PFSK-1 (cell line): ENCODE measurements at regions not wholly inside any gene's neighbourhood (a gene's known extent, or its start where the extent isn't known, plus 50 kb on each side); places are given as distances from the start of the nearest gene placed in this dataset.

Experiments used
- FOXP2 ChIP-seq: optimal IDR thresholded peaks from 2 replicates; pipeline ENCODE3; 2011; ENCODE audit warnings: borderline replicate concordance, control low read depth, inconsistent platforms; ENCODE audit not compliant: insufficient read depth; ENCODE audit errors: extremely low read length, extremely low read depth
- POLR2AphosphoS5 ChIP-seq: IDR thresholded peaks from 2 replicates; pipeline ENCODE4 v1.6.1; 2012; ENCODE audit warnings: low read depth, mild to moderate bottlenecking, control low read depth, low read length, moderate library complexity
- REST ChIP-seq, 2 experiments: IDR thresholded peaks; 2 replicates each; pipeline versions ENCODE4 v1.6.1 to v1.8.0; 2011 to 2012; ENCODE audit warnings: low read depth in 2 of 2, low read length in 2 of 2, control low read depth in 1 of 2, inconsistent platforms in 1 of 2, mild to moderate bottlenecking in 1 of 2, moderate library complexity in 1 of 2; ENCODE audit not compliant: insufficient read depth in 1 of 2
- SIN3A ChIP-seq: IDR thresholded peaks from 2 replicates; pipeline ENCODE4 v1.6.1; 2012; ENCODE audit warnings: mild to moderate bottlenecking, low read length, moderate library complexity, borderline replicate concordance; ENCODE audit not compliant: insufficient read depth
- TAF1 ChIP-seq: IDR thresholded peaks from 2 replicates; pipeline ENCODE4 v1.6.1; 2012; ENCODE audit warnings: low read length, control low read depth, borderline replicate concordance; ENCODE audit not compliant: insufficient read depth

- TF ChIP-seq SIN3A (no peak), TAF1 (no peak)
Measured at GRCh38 chr4:177595386-177595785, 153.1 kb upstream of the AGA start.

- TF ChIP-seq FOXP2 (no peak), REST (IDR thresholded peaks at IDR 0.05; ENCODE audit: insufficient read depth in 1 of 2, low read depth in 2 of 2, low read length in 2 of 2) (no peak), TAF1 (no peak), POLR2AphosphoS5 (no peak), SIN3A (no peak)
Measured at GRCh38 chr4:177596035-177596434, 153.8 kb upstream of the AGA start.

GRCh38 chr4:177596991-177597390 is 154.8 kb upstream of the AGA start:
- no peak for TF ChIP-seq FOXP2

GRCh38 chr4:177605252-177605651 is 163.0 kb upstream of the AGA start:
- TF ChIP-seq TAF1 (no peak), FOXP2 (no peak), POLR2AphosphoS5 (no peak), SIN3A (no peak), REST (IDR thresholded peaks at IDR 0.05; ENCODE audit: insufficient read depth in 1 of 2, low read depth in 2 of 2, low read length in 2 of 2) (no peak)

- TF ChIP-seq POLR2AphosphoS5, result no peak
- TF ChIP-seq SIN3A, result no peak
- no peak for TF ChIP-seq REST (IDR thresholded peaks at IDR 0.05; ENCODE audit: insufficient read depth in 1 of 2, low read depth in 2 of 2, low read length in 2 of 2)
- no peak for TF ChIP-seq TAF1
- TF ChIP-seq FOXP2, result no peak
Measured at GRCh38 chr4:177607111-177607573, 164.9 kb upstream of the AGA start.

- TF ChIP-seq POLR2AphosphoS5, result no peak
- TF ChIP-seq FOXP2, result no peak
- TF ChIP-seq REST (IDR thresholded peaks at IDR 0.05; ENCODE audit: insufficient read depth in 1 of 2, low read depth in 2 of 2, low read length in 2 of 2), result no peak
- no peak for TF ChIP-seq TAF1
- no peak for TF ChIP-seq SIN3A
Measured at GRCh38 chr4:177611974-177612664, 169.9 kb upstream of the AGA start.
